ENCODE measurements at regions not wholly inside any gene's neighbourhood (a gene's known extent, or its start where the extent isn't known, plus 50 kb on each side); places are given as distances from the start of the nearest gene placed in this dataset.

- H3K36me3 ChIP-seq (ENCODE audit: insufficient read depth, low read length) = no peaks in the 10 kb centered on the region
- no peak overlapping the region for H3K4me2 ChIP-seq (ENCODE audit: low read depth, low read length, poor library complexity, severe bottlenecking)
- H4K20me1 ChIP-seq (ENCODE audit: insufficient read depth, low read length, poor library complexity, severe bottlenecking) = no peaks in the 10 kb centered on the region
- no peak overlapping the region for H3K4me3 ChIP-seq (ENCODE audit: low read length, poor library complexity, severe bottlenecking)
- no peak overlapping the region for H2AFZ ChIP-seq (ENCODE audit: low read length)
- no peaks in the 10 kb centered on the region for H3K79me2 ChIP-seq (ENCODE audit: insufficient read depth, low read length)
- H3F3A ChIP-seq (ENCODE audit: low read depth) = no peaks in the 10 kb centered on the region
- H3K9me2 ChIP-seq (replicated peaks; ENCODE audit: low read depth, low read length) = no peaks in the 10 kb centered on the region
- TF ChIP-seq, protein P1, sequence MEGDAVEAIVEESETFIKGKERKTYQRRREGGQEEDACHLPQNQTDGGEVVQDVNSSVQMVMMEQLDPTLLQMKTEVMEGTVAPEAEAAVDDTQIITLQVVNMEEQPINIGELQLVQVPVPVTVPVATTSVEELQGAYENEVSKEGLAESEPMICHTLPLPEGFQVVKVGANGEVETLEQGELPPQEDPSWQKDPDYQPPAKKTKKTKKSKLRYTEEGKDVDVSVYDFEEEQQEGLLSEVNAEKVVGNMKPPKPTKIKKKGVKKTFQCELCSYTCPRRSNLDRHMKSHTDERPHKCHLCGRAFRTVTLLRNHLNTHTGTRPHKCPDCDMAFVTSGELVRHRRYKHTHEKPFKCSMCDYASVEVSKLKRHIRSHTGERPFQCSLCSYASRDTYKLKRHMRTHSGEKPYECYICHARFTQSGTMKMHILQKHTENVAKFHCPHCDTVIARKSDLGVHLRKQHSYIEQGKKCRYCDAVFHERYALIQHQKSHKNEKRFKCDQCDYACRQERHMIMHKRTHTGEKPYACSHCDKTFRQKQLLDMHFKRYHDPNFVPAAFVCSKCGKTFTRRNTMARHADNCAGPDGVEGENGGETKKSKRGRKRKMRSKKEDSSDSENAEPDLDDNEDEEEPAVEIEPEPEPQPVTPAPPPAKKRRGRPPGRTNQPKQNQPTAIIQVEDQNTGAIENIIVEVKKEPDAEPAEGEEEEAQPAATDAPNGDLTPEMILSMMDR (conservative IDR thresholded peaks at IDR 0.05; ENCODE audit: low read length) = no peak
- TF ChIP-seq EZH2phosphoT487 (IDR thresholded peaks at IDR 0.05; ENCODE audit: borderline replicate concordance) = no peak
- H3K9ac ChIP-seq (ENCODE audit: low read depth, low read length, poor library complexity, severe bottlenecking) = no peak overlapping the region
- no peaks in the 10 kb centered on the region for H3K9me3 ChIP-seq (ENCODE audit: insufficient read depth, low read depth, low read length)
- no peaks in the 10 kb centered on the region for H3K27me3 ChIP-seq (ENCODE audit: insufficient read depth, low read length, poor library complexity, severe bottlenecking)
- no peaks in the 10 kb centered on the region for H3K4me1 ChIP-seq (ENCODE audit: insufficient read depth, low read length, poor library complexity, severe bottlenecking)
Measured at GRCh38 chr6:84360039-84360438, 132.6 kb upstream of the CEP162 start.

DNA sequence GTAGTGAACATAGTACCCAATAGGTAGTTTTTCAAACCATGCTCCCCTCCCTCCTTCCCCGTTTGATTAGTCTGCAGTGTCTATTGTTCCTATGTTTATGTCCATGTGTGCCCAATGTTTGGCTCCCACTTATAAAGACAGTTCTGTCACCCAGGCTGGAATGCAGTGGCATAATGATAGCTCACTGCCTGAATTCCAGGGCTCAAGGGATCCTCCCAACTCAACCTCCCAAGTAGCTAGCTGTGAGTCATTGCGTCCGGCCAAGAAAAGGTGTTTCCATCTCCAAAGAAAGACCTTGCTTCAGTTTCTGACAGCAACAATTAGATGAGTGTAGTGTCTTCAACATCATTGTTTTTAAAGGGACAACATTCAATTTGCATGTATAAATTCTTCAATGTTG lies 131.1 kb upstream of the CEP162 start:
- no peak overlapping the region for H2AFZ ChIP-seq (ENCODE audit: low read length)
- H3K4me3 ChIP-seq (ENCODE audit: low read length, poor library complexity, severe bottlenecking) = no peak overlapping the region
- no peaks in the 10 kb centered on the region for H3K27me3 ChIP-seq (ENCODE audit: insufficient read depth, low read length, poor library complexity, severe bottlenecking)
- H3K9me2 ChIP-seq (replicated peaks; ENCODE audit: low read depth, low read length) = no peaks in the 10 kb centered on the region
- H3K9ac ChIP-seq (ENCODE audit: low read depth, low read length, poor library complexity, severe bottlenecking) = no peak overlapping the region
- H4K20me1 ChIP-seq (ENCODE audit: insufficient read depth, low read length, poor library complexity, severe bottlenecking) = no peaks in the 10 kb centered on the region
- TF ChIP-seq, protein P1 (conservative IDR thresholded peaks at IDR 0.05; ENCODE audit: low read length) = no peak
- TF ChIP-seq EZH2phosphoT487 (IDR thresholded peaks at IDR 0.05; ENCODE audit: borderline replicate concordance) = no peak
- H3K36me3 ChIP-seq (ENCODE audit: insufficient read depth, low read length) = no peaks in the 10 kb centered on the region
- H3K79me2 ChIP-seq (ENCODE audit: insufficient read depth, low read length) = no peaks in the 10 kb centered on the region
- no peaks in the 10 kb centered on the region for H3K4me1 ChIP-seq (ENCODE audit: insufficient read depth, low read length, poor library complexity, severe bottlenecking)
- H3K4me2 ChIP-seq (ENCODE audit: low read depth, low read length, poor library complexity, severe bottlenecking) = no peak overlapping the region
- H3F3A ChIP-seq (ENCODE audit: low read depth) = no peaks in the 10 kb centered on the region
- no peaks in the 10 kb centered on the region for H3K9me3 ChIP-seq (ENCODE audit: insufficient read depth, low read depth, low read length)

DNA sequence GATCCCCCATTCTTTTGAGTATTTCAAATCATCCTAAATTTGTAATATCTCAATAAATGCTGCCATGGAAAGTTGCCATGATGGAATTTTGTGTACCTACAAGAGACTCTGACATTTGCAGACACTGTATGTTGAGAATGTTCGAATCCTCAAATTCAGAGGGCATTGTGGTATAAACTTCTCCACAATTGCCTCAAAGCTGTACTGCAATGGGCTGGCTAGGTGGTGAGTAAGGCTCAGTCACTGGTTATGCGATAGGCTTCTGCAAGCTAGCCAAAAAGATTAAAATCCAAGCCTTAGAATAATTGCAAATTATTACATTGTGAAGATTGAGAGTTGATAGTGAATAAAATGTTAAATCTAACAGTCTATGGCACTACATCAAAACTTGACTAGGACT lies 130.2 kb upstream of the CEP162 start:
- Histone ChIP-seq H3F3A (ENCODE audit: low read depth) (no peaks in the 10 kb centered on the region), H3K79me2 (ENCODE audit: insufficient read depth, low read length) (no peaks in the 10 kb centered on the region), H2AFZ (ENCODE audit: low read length) (no peak overlapping the region), H3K9me3 (ENCODE audit: insufficient read depth, low read depth, low read length) (no peaks in the 10 kb centered on the region), H3K4me2 (ENCODE audit: low read depth, low read length, poor library complexity, severe bottlenecking) (no peak overlapping the region), H4K20me1 (ENCODE audit: insufficient read depth, low read length, poor library complexity, severe bottlenecking) (no peaks in the 10 kb centered on the region), H3K27me3 (ENCODE audit: insufficient read depth, low read length, poor library complexity, severe bottlenecking) (no peaks in the 10 kb centered on the region), H3K9me2 (replicated peaks; ENCODE audit: low read depth, low read length) (no peaks in the 10 kb centered on the region), H3K4me3 (ENCODE audit: low read length, poor library complexity, severe bottlenecking) (no peak overlapping the region), H3K36me3 (ENCODE audit: insufficient read depth, low read length) (no peaks in the 10 kb centered on the region), H3K4me1 (ENCODE audit: insufficient read depth, low read length, poor library complexity, severe bottlenecking) (no peaks in the 10 kb centered on the region), H3K9ac (ENCODE audit: low read depth, low read length, poor library complexity, severe bottlenecking) (no peak overlapping the region)
- TF ChIP-seq EZH2phosphoT487 (IDR thresholded peaks at IDR 0.05; ENCODE audit: borderline replicate concordance) = no peak
- TF ChIP-seq, protein P1 (conservative IDR thresholded peaks at IDR 0.05; ENCODE audit: low read length) = no peak
